ENCODE measurements at regions not wholly inside any gene's neighbourhood (a gene's known extent, or its start where the extent isn't known, plus 50 kb on each side); places are given as distances from the start of the nearest gene placed in this dataset.

DNA sequence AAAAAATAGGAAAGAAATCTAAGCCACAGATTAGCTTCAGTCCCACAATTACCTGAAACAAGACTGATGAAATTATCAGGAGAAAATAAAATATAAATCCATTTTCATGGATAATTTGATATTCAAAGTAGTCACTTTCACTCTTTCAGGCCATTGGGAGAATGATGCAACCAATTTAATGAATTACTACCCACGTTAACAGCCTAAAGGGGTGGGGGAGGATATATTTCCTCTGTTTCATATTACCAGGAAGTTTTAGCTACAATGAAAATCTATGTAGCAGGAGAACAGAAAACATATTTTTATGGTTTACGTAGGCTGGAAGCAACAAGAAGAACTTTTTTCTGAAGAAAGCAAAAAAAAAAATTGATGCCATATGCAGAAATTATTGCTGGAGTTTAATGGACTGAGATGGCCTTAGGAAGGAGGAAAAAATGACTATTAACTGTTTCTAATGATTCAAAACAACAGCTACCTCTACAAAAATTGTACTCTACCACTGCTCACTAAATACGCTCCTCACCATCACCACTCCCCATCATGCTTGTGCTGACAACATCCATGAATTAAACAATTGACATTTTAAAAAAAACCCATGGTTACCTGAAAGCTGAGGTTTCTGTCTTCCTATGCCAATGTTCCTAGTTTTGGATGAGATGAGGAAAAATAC lies 100.9 kb downstream of the CXXC4 start:
- TF ChIP-seq, protein P1, sequence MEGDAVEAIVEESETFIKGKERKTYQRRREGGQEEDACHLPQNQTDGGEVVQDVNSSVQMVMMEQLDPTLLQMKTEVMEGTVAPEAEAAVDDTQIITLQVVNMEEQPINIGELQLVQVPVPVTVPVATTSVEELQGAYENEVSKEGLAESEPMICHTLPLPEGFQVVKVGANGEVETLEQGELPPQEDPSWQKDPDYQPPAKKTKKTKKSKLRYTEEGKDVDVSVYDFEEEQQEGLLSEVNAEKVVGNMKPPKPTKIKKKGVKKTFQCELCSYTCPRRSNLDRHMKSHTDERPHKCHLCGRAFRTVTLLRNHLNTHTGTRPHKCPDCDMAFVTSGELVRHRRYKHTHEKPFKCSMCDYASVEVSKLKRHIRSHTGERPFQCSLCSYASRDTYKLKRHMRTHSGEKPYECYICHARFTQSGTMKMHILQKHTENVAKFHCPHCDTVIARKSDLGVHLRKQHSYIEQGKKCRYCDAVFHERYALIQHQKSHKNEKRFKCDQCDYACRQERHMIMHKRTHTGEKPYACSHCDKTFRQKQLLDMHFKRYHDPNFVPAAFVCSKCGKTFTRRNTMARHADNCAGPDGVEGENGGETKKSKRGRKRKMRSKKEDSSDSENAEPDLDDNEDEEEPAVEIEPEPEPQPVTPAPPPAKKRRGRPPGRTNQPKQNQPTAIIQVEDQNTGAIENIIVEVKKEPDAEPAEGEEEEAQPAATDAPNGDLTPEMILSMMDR (IDR thresholded peaks at IDR 0.05; ENCODE audit: unreplicated experiment) = no peak
- H3K9me3 Mint-ChIP-seq = no peaks in the 10 kb centered on the region
- DNase-seq (ENCODE audit: low spot score in 2 of 2, unreplicated experiment in 2 of 2) = no peak
- no peaks in the 10 kb centered on the region for H3K27me3 Mint-ChIP-seq (ENCODE audit: low read depth)
- H3K36me3 Mint-ChIP-seq = no peaks in the 10 kb centered on the region
- H3K27ac Mint-ChIP-seq = no peak overlapping the region
- H3K4me1 Mint-ChIP-seq = peaks cover 12% of the 10 kb centered on the region
- no peak overlapping the region for H3K4me3 Mint-ChIP-seq

DNA sequence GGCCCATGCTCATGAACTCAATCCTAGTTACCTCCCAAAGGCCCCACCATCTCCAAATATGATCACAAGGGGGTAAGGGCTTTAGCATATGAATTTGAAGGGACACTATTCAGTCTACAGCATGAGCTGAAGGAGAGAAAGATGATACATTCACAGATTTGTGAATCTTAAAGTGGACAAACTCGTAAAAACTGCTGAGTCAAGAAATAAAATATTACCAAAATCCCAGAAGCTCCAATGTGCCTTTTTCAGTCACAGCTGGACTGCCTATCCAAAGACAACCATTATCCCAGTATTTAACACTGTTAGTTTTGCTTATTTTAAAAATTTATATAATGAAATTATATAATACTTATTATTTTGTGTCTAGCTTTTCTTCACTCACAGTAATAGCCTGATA lies 109.0 kb downstream of the CXXC4 start:
- Mint-ChIP-seq H3K4me3 (no peak overlapping the region), H3K27ac (no peak overlapping the region), H3K27me3 (ENCODE audit: low read depth) (no peaks in the 10 kb centered on the region), H3K4me1 (peaks cover 5% of the 10 kb centered on the region), H3K9me3 (peaks cover 4% of the 10 kb centered on the region), H3K36me3 (no peaks in the 10 kb centered on the region)
- TF ChIP-seq, protein P1 (IDR thresholded peaks at IDR 0.05; ENCODE audit: unreplicated experiment) = no peak
- no peak for DNase-seq (ENCODE audit: low spot score in 2 of 2, unreplicated experiment in 2 of 2)

DNA sequence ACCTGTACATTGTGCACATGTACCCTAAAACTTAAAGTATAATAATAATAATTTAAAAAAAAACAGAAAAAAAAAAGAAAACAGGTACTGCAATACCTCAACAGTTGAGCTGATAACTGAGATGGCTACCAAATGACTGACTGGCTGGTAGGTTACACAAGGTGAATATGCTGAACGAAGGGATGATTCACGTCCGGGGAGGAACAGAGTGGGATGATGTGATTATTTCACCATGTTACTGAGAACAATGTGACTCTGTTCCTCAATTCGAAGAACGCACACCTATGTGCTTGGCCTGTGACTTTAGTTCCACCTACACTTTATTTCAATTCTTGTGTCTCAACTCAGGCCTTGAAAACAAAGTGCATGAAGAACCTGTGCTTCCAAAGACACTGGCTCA lies 111.7 kb downstream of the CXXC4 start:
- no peak overlapping the region for H3K27ac Mint-ChIP-seq
- H3K4me1 Mint-ChIP-seq = peaks cover 5% of the 10 kb centered on the region
- H3K36me3 Mint-ChIP-seq = no peaks in the 10 kb centered on the region
- no peaks in the 10 kb centered on the region for H3K27me3 Mint-ChIP-seq (ENCODE audit: low read depth)
- peaks cover 10% of the 10 kb centered on the region for H3K9me3 Mint-ChIP-seq
- TF ChIP-seq, protein P1 (IDR thresholded peaks at IDR 0.05; ENCODE audit: unreplicated experiment) = no peak
- DNase-seq (ENCODE audit: low spot score in 2 of 2, unreplicated experiment in 2 of 2) = no peak
- no peak overlapping the region for H3K4me3 Mint-ChIP-seq

DNA sequence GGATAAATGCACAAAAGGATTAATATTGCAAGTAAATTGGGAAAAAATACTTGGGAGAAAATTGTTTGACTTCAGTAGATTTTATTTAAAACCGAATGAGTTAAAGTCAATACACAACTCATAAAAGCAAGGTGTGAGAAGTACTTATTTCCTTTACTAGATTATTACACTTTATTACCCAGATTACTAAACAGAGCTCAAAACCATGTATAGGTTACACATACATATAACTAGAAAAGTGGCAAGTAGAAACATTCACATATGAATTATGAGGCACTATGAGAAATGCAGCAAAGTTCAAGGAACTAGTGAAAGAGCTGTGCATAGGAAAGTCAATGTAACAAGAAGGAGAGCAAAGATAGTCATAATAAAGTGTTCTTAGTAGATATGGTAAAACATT lies 113.0 kb downstream of the CXXC4 start:
- Mint-ChIP-seq H3K27me3 (ENCODE audit: low read depth) (no peaks in the 10 kb centered on the region), H3K27ac (no peak overlapping the region), H3K4me3 (no peak overlapping the region), H3K4me1 (peaks cover 5% of the 10 kb centered on the region), H3K9me3 (peaks cover 10% of the 10 kb centered on the region), H3K36me3 (no peaks in the 10 kb centered on the region)
- no peak for DNase-seq (ENCODE audit: low spot score in 2 of 2, unreplicated experiment in 2 of 2)
- TF ChIP-seq, protein P1 (IDR thresholded peaks at IDR 0.05; ENCODE audit: unreplicated experiment) = no peak

- Mint-ChIP-seq H3K27me3 (ENCODE audit: low read depth) (no peaks in the 10 kb centered on the region), H3K36me3 (no peaks in the 10 kb centered on the region), H3K4me3 (no peak overlapping the region), H3K27ac (no peak overlapping the region), H3K4me1 (no peaks in the 10 kb centered on the region), H3K9me3 (no peaks in the 10 kb centered on the region)
- TF ChIP-seq, protein P1 (IDR thresholded peaks at IDR 0.05; ENCODE audit: unreplicated experiment) = no peak
- DNase-seq (ENCODE audit: low spot score in 2 of 2, unreplicated experiment in 2 of 2) = no peak
Measured at GRCh38 chr4:104365618-104366017, 129.1 kb downstream of the CXXC4 start.

DNA sequence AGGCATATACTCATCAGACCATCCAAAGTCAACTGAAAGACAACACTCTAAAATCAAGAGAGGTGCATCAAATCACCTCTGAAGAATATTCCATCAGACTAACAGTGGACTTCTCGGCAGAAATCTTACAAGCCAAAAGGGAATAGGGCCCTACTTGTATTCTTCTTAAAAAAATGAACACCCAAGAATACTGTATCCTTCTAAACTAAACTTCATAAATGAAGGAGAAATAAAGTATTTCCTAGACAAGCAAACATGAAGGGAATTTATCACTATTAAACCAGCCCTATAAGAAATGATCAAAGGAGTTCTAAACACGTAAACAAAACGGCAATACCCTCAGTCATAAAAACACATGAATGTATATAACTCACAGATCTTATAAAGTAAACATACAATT lies 141.2 kb downstream of the CXXC4 start:
- no peaks in the 10 kb centered on the region for H3K27me3 Mint-ChIP-seq (ENCODE audit: low read depth)
- TF ChIP-seq, protein P1 (IDR thresholded peaks at IDR 0.05; ENCODE audit: unreplicated experiment) = no peak
- no peaks in the 10 kb centered on the region for H3K4me1 Mint-ChIP-seq
- H3K9me3 Mint-ChIP-seq = peaks cover 57% of the 10 kb centered on the region
- peaks cover 4% of the 10 kb centered on the region for H3K36me3 Mint-ChIP-seq
- DNase-seq (ENCODE audit: low spot score in 2 of 2, unreplicated experiment in 2 of 2) = no peak
- H3K27ac Mint-ChIP-seq = no peak overlapping the region
- H3K4me3 Mint-ChIP-seq = no peak overlapping the region
